ENCODE measurements at regions not wholly inside any gene's neighbourhood (a gene's known extent, or its start where the extent isn't known, plus 50 kb on each side); places are given as distances from the start of the nearest gene placed in this dataset.

DNA sequence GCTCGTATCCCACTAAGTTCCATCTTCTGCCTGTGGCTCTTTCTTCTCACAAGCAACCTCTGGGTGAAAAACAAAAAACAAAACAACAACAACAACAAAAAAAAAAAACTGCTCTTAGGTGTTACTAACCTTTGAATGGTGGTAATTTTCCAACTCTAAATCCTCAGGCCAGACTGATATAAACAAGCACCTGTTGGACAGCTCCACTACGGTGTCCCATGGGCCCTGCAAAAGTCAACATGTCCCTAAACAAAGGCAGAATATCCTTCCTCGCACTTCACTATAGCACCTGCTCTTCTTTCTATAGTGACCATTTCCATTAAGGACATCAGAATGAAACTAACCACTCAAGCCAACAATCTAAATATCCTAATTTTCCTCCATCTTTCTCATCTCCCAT, 54.6 kb upstream of the PARM1 start:
- no peak for DNase-seq (ENCODE audit: low read depth)

GRCh38 chr4:74875451-74875850, 57.5 kb upstream of the PARM1 start:
- no peak for DNase-seq (ENCODE audit: low read depth)

DNA sequence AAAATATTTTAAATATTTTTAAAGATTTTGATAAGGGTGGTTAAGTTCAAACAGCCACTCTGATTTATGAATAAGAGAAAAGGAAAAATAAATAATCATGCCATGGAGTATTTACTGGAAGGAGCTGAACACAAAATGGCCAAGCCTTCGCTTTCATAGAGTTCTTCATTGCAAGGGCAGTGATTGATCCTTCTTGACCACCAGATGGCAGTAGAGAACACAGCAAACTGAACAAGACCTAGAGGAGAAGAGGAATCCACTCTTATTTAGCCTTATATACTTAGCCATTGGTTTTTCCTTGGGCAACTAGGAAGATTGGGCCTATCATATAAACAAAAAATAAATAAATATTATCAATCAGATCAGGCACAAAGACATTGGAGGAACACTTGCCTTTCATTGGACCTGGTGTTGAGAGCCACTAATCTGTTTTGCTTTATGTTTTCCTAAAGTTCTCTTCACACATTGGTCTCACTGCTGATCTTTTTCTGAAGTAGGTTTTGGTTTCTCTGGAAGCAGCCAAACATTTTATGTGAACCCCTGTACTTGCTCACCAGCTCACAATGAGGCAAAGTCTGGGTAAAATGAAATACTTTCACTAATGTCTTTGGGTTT, 58.1 kb upstream of the PARM1 start:
- peak; percentile 21 for DNase-seq (ENCODE audit: low read depth)

DNA sequence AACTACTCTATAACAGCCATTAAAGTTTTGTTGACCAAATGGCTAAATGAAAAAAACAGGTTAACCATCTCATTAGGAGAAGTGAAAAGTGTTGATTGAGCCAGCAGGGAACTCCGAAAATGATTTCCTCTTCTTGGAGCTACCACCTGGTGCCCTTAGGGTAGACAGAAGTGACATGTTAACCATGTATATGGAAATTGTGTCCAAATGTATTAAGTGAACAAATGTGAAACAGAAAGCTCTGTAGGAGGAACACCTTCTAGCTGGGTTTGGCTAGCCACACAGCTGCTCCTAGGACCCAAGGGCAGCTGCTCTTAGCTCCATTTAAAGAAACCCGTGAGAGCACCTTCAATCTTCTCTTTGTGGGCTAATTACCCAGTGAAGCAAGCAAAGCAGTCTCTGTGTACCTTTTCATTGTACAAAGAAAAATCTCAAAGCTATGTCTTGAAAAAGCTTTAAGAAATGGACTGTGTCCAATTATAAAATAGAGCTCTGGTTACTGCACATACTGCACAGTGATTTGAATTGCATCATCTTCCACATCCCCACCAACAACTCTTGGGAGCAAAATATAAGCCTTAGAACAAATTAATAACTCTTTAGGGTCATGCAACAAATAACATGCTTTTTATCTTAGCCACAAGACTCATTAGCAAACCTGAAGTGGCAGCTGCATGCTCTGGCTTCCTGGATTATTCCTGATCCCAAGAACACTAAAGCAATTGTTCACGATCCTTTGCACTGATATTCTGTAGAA, 59.2 kb upstream of the PARM1 start:
- no peak for DNase-seq (ENCODE audit: low read depth)

DNA sequence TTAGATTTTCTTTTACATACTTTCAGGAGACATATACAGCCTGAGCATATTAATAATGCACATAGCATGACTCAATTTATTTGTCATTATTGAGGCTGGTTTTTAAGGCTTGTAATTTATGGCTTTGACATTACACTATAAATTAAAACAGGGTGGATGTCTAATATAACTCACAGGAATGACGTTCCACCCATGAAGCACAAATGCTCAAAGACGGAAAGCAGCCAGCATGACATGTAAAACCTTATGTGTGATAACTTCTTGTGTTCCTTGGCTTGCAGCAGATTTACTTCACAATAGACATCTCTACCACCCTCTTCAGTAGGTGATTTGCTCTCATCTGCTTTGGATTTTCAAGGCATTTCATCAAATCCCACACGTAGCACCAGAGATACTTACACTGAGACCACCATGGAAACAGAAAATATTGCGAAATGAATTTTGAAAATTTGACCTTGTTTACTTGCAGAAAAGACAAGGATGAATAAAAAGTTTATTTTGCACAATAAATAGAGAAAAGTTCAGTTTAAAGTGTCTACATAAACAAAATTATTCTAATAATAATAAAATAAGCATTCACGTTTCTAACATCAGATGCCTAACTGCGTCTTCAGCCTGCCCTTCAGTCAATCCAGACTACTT, 64.7 kb upstream of the BTC start:
- no peak for DNase-seq (ENCODE audit: low read depth)

- no peak for DNase-seq (ENCODE audit: low read depth)
These were observed 61.6 kb upstream of the BTC start for GRCh38 chr4:74855879-74856278.

GRCh38 chr4:74848774-74849173, 54.5 kb upstream of the BTC start:
- DNase-seq (ENCODE audit: low read depth), result no peak

GRCh38 chr4:74845834-74846233, 51.5 kb upstream of the BTC start:
- no peak for DNase-seq (ENCODE audit: low read depth)

Data from GM04503 (cell line).